ENCODE measurements at regions not wholly inside any gene's neighbourhood (a gene's known extent, or its start where the extent isn't known, plus 50 kb on each side); places are given as distances from the start of the nearest gene placed in this dataset.

DNA sequence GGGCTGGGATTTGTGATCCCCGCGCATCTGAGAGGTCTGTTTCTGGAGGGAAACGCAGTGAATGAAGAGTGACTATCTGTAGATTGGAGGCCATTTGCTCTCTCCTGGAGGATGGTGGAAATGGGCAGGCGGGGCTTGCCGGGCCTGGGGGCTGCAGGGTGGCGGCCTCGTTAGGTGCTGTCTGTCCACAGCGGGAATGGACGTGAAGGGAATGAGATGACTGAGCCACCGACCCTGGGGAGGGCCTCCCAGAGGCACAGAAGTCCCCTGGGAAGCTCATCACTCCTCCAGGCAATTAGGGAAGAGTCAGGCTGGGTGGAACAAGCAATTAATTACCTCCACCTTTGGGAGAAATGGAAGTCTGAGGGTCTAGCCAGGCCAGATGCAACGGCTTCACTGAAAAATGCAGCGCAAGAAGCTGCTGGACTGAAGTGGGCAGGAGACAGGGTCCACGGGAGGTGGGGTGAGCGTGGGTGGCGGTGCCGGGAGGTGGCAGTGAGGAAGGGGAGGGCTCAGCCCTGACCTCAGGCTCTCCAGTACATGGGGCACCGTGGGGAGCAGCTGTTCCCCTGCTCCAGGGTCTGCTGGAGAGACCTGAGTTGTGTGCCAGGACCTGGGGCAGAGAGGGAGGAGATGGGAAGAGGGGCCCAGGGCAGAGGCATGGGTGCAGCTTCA is 524.5 kb downstream of the BRD1 start:
- no peak for DNase-seq (ENCODE audit: low spot score)

DNA sequence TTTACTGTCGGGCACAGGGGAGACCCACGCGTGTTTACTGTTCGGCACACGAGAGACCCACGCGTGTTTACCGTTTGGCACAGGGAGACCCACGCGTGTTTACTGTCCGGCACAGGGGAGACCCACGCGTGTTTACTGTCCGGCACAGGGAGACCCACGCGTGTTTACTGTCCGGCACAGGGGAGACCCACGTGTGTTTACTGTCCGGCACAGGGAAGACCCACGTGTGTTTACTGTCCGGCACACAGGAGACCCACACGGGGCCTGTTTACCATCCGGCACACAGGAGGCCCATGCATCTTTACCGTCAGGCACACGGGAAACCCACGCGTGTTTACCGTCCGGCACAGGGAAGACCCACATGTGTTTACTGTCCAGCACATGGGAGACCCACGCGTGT is 525.1 kb downstream of the BRD1 start:
- DNase-seq (ENCODE audit: low spot score), result no peak

DNA sequence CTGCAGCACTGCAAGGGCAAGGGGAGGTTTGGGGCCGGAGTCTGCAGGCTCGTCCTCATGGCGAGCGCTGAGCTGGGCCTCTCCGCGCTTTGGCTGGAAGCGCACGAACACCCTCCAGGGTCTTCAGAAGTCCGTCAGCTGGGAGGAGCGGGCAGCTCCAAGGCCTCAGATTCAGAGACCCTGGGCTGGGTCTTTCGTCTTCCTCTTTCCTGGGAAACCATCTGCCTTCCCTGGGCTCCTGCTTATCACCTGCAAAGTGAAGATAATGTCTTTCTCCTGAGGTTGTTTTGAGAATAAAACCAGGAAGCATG is 525.6 kb downstream of the BRD1 start:
- DNase-seq (ENCODE audit: low spot score), result no peak

DNA sequence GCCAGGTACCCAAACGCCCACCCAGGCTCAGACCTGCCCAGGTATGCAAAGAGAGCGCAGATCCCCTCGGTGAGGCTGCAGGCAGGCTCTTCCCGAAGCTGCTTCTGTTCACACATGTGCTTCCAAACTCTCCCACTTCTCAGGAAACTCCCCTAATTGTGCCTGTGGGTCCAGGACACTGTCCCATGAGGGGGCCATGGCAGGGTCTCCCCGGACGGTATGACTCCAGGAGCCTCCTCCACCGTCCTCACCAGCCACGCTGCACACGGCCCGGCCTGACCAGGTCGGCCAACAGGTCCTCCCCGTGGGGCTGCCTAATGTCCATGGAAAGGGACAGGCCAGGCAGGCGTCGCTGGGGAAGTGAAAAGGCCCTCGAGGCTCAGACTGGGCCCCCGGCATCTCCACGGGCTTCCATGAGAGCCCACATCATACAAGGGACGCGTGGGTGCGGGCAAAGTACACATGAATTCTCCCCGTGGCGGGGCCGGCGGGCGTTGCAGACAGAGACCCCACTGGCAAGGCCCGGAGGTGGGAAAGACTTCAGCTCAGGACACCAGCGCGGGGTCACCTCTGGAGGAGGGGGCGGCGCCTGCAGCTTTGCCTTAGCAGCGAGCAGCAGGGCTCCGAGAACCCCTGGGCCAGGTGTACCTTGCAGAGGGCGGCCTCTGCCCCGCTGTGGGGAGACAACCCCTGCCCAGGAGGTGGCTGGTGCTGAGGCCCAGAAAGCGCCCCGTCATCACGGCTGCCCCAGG is 526.1 kb downstream of the BRD1 start:
- DNase-seq (ENCODE audit: low spot score), result no peak

DNA sequence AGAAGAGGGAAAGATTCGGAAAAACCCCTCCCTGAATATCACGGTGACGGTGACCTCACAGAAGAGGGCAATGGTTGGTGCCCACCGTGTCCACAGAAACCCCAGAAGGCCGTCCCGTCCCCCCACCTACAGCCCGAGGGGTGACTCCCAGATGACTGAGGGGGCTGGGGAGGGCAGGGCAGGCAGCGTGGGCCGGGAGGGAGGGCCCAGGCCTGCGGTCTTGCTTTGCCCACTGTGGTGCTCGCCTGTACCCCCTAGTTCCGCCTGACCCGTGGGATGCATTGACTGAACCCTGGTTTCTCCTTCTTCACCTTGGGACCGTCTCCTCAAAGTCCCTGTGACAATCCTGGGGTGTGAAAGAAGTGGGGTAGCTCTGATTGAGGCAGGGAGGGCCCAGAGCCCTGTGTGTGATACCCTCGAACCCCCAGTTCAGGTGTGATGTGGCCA is 526.7 kb downstream of the BRD1 start:
- DNase-seq (ENCODE audit: low spot score), result no peak

DNA sequence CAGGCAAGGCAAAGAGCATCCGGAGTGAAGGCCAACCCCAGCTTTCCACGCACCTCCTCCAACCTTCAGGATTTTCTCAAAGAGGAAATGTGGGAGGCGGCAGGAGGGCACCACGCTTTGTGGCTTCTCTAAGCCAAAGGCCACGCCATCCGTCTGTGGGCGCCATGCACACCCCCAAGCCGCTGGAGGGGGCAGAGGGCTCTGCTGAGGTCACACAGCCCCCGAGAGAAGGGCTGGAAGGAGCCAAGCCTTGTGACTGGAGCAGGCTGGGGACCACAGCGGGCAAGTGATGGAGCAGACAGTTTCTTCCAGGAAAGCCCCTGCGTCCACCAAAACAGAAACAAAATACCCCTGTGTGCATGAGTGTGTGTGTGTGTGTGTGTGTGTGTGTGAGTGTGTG is 527.4 kb downstream of the BRD1 start:
- no peak for DNase-seq (ENCODE audit: low spot score)

DNA sequence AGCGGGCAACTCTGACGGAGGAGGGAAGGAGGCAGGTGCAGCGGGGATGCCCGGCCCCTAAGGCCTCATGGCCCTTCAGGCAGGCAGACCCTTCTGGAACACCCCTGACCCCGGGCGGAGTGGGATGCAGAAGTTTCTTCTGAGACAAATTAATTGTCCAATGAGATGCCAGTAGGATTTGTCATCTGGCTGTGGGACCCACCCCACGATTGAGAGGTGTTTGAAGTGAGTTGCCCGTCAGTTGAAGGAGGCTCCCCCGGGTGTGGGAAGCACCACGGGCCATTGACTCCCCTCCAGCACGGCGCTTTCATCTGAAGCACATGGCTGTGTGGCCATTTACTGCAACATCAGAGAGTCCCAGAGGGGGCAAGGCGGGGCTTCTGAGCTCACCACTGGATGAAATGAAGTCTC is 527.8 kb downstream of the BRD1 start:
- peak; percentile 53 for DNase-seq (ENCODE audit: low spot score)

DNA sequence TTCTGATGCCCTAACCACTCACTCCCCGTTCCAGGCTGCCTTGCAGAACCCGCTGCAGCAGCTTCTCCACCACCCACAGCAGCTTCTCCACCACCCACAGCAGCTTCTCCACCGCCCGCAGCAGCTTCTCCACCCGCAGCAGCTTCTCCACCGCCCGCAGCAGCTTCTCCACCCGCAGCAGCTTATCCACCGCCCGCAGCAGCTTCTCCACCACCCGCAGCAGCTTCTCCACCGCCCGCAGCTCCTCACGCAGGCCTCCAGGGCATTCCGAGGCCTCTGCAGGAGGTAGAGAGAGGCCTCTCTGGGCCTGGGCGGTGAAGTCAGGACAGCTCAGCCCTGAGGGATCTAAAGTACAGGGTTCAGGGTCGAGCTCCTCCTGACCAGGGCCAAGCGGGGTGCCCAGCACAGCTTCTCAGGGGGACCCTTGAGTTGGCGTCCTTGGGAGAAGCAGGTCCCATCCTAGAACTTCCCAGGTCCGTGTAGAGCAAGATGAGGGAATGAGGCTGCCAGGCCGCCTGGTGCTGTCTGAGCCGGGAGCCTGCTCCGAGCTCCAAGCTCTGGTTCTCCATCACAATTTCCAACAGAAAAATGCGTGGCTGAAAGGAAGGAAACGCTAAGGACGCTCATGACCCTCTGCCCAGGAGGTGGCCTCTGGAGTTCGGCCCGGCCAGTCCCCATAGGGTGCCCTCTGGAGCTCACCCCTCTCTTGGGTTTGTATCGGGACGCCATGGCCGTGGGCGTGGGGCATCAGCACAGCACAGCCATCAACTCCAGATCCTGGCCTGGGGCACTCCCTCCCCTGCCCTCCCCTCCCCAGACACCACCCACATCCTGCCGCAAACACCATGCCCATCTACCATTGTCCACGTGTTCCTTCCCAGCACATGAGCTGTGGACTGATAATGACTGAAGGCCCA is 528.6 kb downstream of the BRD1 start:
- peak; percentile 30 for DNase-seq (ENCODE audit: low spot score)

DNA sequence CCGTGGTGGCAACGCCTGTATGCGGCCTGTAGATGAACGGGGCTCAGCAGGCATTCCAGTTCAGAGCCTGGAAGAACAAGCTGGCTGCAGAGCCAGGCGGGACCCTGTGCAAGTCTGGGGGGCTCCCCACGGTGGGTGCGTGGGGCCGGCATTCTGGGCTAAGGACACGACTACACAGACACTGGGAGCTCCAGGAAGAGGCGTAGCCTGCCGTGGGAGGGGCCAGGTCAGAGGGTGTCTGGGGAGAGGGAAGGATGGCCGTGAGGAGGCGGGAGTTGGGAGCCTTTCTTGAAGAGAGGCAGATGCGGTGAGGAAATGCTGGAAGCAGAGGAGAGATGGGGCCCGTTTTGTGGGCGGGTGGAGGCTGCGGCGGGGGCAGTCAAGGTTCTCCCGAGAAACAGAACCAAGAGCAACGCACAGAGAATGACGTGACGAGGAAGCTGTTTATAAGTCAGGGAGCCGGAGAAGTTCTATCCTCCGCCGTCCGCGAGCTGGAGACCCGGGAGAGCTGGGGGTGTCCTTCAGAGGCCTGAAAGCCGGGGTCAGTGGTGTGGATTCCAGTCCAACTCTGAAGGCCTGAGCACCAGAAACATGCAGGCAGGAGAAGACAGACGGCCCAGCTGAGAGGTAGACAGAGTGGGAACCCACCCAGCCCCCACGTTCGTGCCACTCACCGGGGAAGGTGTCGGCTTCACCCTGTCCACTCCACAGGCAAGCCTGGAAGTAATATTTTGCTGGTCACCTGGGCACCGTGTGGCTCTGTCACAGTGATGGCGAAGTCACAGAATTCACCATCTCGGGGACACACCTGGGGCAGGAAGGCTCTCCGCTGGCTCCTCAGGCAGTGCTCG is 529.6 kb downstream of the BRD1 start:
- DNase-seq (ENCODE audit: low spot score), result no peak

DNA sequence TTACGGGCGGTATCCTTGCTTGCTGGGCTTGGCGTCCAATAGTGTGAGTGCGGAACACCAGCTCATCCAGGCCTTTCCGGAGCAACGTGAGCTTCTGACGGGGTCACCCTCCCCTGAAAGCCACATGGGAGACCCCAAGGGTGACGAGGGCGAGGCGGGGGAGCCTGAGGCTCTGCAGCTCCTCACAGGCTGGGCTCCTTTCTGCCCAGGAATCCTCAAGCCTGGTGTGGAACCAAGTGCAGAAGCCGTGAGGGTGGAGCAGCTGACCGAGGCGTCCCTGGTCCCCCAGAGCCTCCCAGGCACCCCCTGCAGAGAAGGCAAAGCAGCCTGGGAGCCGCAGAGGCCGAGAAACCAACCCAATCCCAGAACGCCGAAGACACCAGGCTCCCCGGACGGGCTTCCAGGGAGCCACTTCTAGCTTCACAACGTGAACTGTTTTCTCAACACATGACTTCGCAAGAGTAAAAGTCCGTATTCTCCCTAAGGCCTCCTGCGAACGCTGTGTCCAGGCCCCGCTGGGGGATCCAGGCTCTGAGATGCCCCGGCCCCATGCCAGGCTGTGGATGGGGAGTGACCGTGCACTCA is 530.3 kb downstream of the BRD1 start:
- DNase-seq (ENCODE audit: low spot score), result no peak

DNA sequence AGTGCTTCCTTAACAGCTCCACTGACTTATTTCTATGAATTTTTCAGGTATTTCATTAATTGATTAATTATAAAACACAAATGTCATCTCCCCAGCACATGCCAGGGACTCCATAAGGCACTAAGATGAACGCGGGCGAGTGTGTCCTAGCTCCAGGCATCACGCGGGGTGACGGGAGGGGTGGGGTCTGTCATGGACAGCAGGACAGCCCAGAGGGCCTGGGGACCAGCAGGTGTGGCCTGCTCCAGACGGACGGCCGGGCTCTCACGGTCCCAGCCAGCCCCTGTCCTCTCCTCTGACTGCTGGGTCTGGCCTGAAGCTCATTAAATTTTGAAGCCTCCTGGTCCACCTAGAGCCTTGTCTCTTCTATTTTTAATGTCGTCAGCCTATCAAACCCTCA is 531.1 kb downstream of the BRD1 start:
- DNase-seq (ENCODE audit: low spot score), result no peak

DNA sequence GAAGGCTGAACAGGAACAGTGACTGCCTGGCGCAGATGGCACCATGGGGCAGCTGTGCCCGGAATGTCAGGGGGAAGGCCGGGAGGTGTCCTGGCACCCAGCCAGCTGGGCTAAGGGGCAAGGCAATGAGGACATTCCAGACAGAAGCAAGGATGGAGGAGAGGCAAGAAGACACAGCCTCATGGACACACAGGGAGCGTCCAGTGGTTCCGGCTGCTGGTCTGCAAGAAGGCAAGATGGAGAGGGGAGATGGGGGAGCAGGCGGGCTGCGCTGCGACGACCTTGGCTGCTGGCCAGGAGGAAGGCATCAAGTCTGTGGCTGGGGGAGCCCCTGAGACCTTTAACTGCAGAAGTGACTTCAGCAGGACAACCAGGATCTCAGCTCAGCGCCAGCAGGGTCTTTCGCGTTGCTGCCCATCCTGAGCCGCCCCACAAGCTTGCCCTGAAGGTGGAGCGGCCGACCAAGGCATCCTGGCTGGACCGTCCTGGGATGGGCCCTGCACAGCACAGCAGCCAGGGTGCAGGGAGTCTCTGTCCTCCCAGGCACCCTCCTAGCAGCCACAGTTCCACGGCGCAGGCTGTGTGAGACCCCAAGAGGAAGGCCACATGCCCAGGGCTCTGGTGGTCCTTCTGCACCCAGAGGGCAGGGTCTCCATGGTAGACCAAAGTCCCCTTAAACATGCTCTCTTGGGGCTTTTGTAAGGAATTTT is 531.7 kb downstream of the BRD1 start:
- DNase-seq (ENCODE audit: low spot score), result no peak

DNA sequence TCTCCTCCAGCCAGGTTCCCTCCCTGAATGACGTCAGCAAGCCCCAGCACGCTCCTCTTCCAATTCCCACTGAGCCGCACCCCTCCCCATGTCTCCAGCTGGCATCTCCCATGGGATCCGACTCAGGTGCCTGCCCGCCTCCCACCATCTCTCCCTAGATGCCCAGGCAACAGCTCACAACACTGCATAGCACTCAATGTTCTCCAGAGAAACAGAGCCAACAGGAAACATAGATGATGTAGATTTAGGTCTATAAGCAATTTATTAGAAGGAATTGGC is 532.3 kb downstream of the BRD1 start:
- DNase-seq (ENCODE audit: low spot score), result no peak

DNA sequence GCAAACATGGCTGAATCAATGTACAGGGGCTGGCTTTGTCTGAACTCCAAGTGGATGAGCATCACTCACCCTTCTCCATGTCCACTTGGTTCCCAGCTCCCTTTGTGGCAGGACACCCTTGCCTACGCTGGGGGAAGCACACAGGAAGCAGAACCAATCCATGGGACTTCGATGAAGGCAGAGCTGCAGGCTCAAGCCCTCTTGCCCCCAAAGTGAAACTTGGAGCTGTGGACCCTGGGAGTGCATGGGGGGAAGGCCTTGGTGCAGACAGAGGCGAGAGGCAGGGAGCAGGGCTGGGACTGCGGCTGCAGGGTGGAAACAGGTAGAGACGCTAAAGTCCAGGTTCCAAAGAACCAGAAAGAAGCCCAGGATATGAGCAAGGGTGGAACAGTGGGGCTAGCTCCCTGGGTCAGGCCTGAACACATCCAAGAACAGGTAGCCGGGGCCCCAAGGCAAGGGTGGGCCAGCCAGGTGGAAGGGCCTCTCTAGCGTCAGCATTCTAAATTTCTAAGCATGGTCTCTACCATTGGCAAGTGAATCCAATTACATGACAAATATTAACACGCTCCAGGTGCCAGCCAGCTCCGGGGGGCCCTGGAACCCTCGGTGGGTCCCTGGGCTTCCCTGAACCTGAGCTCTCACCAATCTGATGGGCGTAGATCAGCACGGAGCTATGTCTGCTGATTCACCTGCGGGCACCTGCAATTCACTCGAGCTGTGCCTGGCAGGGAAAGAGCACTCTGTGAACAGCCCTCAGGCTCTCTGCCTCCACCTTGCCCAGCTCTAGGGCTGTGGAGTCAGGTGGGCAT is 532.8 kb downstream of the BRD1 start:
- DNase-seq (ENCODE audit: low spot score), result no peak

DNA sequence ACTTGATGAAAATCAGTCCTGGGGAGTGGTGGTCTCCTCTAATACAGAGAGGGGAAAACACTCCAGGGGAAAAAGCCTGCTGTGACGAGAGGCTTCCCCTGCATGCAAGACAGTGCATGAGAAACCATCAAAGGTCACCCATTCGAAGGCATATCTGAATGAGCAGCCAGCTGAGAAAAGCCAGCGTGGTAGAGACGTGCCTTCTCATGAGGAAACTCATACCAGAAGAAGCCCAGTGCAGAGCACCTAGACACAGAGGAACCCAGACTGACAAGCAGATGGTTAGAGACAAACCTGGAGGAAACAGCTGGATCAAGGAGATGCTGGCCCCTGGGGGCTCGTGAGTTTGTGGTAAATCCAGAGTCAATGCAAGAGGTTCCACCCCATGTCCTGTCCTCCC is 534.8 kb downstream of the BRD1 start:
- DNase-seq (ENCODE audit: low spot score), result no peak

DNA sequence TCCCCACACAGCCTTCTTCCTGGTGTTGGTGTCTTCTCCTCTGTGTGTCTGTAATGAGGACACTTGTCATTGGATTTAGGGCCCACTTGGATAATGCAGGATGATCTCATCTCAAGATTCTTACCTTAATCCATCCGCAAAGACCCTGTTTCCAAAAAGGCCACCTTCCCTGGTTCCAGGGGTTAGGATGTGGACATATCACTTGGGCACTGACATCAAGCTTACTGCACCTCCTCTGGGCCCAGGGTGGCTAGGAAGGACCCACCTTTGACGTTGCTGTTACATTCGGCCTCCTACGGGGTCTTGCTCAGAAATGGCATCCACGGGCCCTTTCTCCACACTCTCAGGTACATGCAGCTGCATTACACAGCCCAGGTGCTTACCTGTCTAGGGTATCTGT is 535.9 kb downstream of the BRD1 start:
- DNase-seq (ENCODE audit: low spot score), result no peak

DNA sequence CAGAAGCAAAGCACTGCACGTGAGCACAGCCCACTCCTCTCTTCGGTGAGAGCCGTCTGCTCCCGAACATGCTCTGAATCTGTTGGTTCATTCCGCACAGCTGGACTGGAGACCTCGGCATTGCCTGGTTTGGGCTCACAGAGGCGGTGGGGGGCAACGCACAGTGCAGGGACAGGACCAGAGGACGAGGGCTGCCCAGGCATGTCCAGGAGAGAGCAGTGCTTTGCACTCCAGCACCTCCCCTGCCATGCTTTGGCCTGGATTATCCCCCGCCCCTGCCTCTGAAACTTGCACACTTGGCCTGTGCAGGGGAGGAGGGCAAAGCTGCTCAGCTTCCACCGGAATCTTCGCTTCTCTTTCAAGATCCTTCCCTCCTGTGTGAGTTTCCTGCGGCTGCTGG is 536.5 kb downstream of the BRD1 start:
- DNase-seq (ENCODE audit: low spot score), result no peak

DNA sequence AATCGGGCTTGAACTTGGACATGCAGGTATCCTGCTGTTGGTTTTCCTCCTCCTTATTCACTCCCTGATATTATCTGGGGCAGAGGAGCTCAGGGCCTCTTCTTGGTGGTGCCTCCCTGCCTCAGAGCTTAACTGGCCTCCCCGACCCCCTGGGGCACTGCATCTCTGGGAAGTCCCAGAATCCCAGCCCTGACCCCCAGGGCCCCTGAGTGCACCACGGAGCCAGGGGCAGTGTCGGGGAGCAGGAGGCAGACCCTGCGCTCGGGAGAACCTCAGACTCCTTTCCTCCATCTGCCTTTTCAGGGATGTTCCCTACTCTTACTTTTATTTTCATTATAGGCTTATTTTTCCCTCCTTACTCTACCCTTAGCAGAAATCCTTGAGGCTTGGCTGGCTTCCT is 537.0 kb downstream of the BRD1 start:
- DNase-seq (ENCODE audit: low spot score), result no peak

DNA sequence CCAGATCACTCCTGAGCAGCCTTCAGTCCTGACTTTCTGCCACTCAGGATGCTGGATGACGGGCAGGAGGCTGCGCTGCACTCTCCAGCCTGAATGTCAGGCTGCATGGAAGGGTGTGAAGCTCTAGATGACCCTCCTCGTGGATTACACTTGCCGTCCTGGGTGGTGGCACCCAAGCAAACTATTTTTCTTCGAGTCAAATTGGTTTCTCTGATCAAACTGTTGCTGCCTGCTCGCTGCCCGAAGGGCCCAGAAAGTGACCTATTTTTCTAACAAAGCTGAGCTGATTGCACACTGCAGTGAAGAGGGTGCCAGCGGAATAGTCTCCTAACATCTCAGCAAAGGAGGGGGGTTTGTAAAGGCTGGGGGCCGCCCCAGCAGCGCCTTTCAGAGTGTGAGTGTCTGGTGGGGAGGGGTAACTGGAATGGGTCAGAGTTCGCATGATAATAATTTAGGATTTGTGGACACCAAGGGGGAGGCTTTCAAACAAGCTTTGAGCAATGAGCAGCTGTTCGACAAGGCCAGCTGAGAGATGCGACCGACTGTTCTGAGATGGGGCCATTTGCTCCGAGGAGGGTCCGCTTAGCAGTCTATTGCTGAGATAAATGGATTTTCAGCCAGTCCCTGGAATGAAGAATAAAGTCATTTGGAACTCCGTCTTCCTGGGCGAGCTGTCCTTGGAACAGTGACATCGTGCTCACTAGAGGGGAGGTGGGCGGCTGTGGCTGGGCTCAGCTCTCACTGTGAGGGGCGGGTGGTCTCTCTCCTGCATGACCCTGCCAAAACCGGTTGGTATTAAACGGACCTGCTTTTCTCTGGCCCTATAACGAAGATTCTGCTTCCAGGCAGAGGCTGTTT is 537.6 kb downstream of the BRD1 start:
- DNase-seq (ENCODE audit: low spot score), result no peak

Measured in SW480 (cell line).